ENCODE measurements at regions not wholly inside any gene's neighbourhood (a gene's known extent, or its start where the extent isn't known, plus 50 kb on each side); places are given as distances from the start of the nearest gene placed in this dataset.
A peak's percentile ranks its signal among the peaks of the same experiment; 100 is the strongest.

GRCh38 chr12:68400226-68400829 lies 68.2 kb upstream of the MDM1 start:
- no peak overlapping the region for H3K4me2 ChIP-seq (ENCODE audit: low read depth, low read length, poor library complexity, severe bottlenecking)
- no peaks in the 10 kb centered on the region for H3K36me3 ChIP-seq (ENCODE audit: insufficient read depth, low read length)
- H3K9me2 ChIP-seq (replicated peaks; ENCODE audit: low read depth, low read length) = no peaks in the 10 kb centered on the region
- TF ChIP-seq EZH2phosphoT487 (IDR thresholded peaks at IDR 0.05; ENCODE audit: borderline replicate concordance) (no peak), CTCF (conservative IDR thresholded peaks at IDR 0.05; ENCODE audit: low read length) (no peak)
- H3K4me3 ChIP-seq (ENCODE audit: low read length, poor library complexity, severe bottlenecking) = no peak overlapping the region
- no peaks in the 10 kb centered on the region for H4K20me1 ChIP-seq (ENCODE audit: insufficient read depth, low read length, poor library complexity, severe bottlenecking)
- peak overlapping the region; percentile 4; the same call in 1 of the 2 replicates for H2AFZ ChIP-seq (ENCODE audit: low read length)
- H3F3A ChIP-seq (ENCODE audit: low read depth) = no peaks in the 10 kb centered on the region
- H3K4me1 ChIP-seq (ENCODE audit: insufficient read depth, low read length, poor library complexity, severe bottlenecking) = peaks cover 39% of the 10 kb centered on the region
- H3K27me3 ChIP-seq (ENCODE audit: insufficient read depth, low read length, poor library complexity, severe bottlenecking) = no peaks in the 10 kb centered on the region
- no peak overlapping the region for H3K9ac ChIP-seq (ENCODE audit: low read depth, low read length, poor library complexity, severe bottlenecking)
- H3K79me2 ChIP-seq (ENCODE audit: insufficient read depth, low read length) = no peaks in the 10 kb centered on the region
- no peaks in the 10 kb centered on the region for H3K9me3 ChIP-seq (ENCODE audit: insufficient read depth, low read depth, low read length)

- no peaks in the 10 kb centered on the region for H3K9me2 ChIP-seq (replicated peaks; ENCODE audit: low read depth, low read length)
- H2AFZ ChIP-seq (ENCODE audit: low read length) = no peak overlapping the region
- no peaks in the 10 kb centered on the region for H3K36me3 ChIP-seq (ENCODE audit: insufficient read depth, low read length)
- peaks cover 49% of the 10 kb centered on the region for H3K4me1 ChIP-seq (ENCODE audit: insufficient read depth, low read length, poor library complexity, severe bottlenecking)
- H3F3A ChIP-seq (ENCODE audit: low read depth) = no peaks in the 10 kb centered on the region
- H3K27me3 ChIP-seq (ENCODE audit: insufficient read depth, low read length, poor library complexity, severe bottlenecking) = no peaks in the 10 kb centered on the region
- no peaks in the 10 kb centered on the region for H4K20me1 ChIP-seq (ENCODE audit: insufficient read depth, low read length, poor library complexity, severe bottlenecking)
- no peaks in the 10 kb centered on the region for H3K79me2 ChIP-seq (ENCODE audit: insufficient read depth, low read length)
- no peak overlapping the region for H3K9ac ChIP-seq (ENCODE audit: low read depth, low read length, poor library complexity, severe bottlenecking)
- no peak for TF ChIP-seq CTCF (conservative IDR thresholded peaks at IDR 0.05; ENCODE audit: low read length)
- no peak for TF ChIP-seq EZH2phosphoT487 (IDR thresholded peaks at IDR 0.05; ENCODE audit: borderline replicate concordance)
- no peak overlapping the region for H3K4me3 ChIP-seq (ENCODE audit: low read length, poor library complexity, severe bottlenecking)
- no peak overlapping the region for H3K4me2 ChIP-seq (ENCODE audit: low read depth, low read length, poor library complexity, severe bottlenecking)
- no peaks in the 10 kb centered on the region for H3K9me3 ChIP-seq (ENCODE audit: insufficient read depth, low read depth, low read length)
These were observed 70.3 kb upstream of the MDM1 start for GRCh38 chr12:68402422-68402821.

- Histone ChIP-seq H3K9ac (ENCODE audit: low read depth, low read length, poor library complexity, severe bottlenecking) (no peak overlapping the region), H3K79me2 (ENCODE audit: insufficient read depth, low read length) (no peaks in the 10 kb centered on the region), H4K20me1 (ENCODE audit: insufficient read depth, low read length, poor library complexity, severe bottlenecking) (no peaks in the 10 kb centered on the region), H3K4me3 (ENCODE audit: low read length, poor library complexity, severe bottlenecking) (no peak overlapping the region), H3F3A (ENCODE audit: low read depth) (no peaks in the 10 kb centered on the region), H3K4me2 (ENCODE audit: low read depth, low read length, poor library complexity, severe bottlenecking) (peak overlapping the region; percentile 6), H3K27me3 (ENCODE audit: insufficient read depth, low read length, poor library complexity, severe bottlenecking) (no peaks in the 10 kb centered on the region), H3K4me1 (ENCODE audit: insufficient read depth, low read length, poor library complexity, severe bottlenecking) (peaks cover 44% of the 10 kb centered on the region), H3K9me2 (replicated peaks; ENCODE audit: low read depth, low read length) (no peaks in the 10 kb centered on the region), H2AFZ (ENCODE audit: low read length) (peak overlapping the region; percentile 50; the same call in 1 of the 2 replicates), H3K9me3 (ENCODE audit: insufficient read depth, low read depth, low read length) (no peaks in the 10 kb centered on the region), H3K36me3 (ENCODE audit: insufficient read depth, low read length) (no peaks in the 10 kb centered on the region)
- TF ChIP-seq CTCF (conservative IDR thresholded peaks at IDR 0.05; ENCODE audit: low read length) (no peak), EZH2phosphoT487 (IDR thresholded peaks at IDR 0.05; ENCODE audit: borderline replicate concordance) (no peak)
These were observed 71.1 kb upstream of the MDM1 start for GRCh38 chr12:68403296-68403695.

Measured in Loucy (cell line).